HL-60/S4 treated with retinoic acid at 250 ng/mL for 4 days and 3 days (cell line): ENCODE measurements at regions not wholly inside any gene's neighbourhood (a gene's known extent, or its start where the extent isn't known, plus 50 kb on each side); places are given as distances from the start of the nearest gene placed in this dataset.

ENCODE experiments used
- in situ Hi-C: fragments of 300-500 bp; cut with MboI; formaldehyde crosslinking; loops from 2 replicates; pipeline ENCODE4 v1.7.0; 2022; ENCODE audit warnings: low sequenced_read_pairs

GRCh38 chr17:77320044-77320440 is 179.3 kb downstream of the SEC14L1 start:
- in situ Hi-C loops, result loop anchor here (10.0 kb wide), 1 partner anchor 175 kb away; no protein-coding TSS in a partner anchor

- in situ Hi-C loops, result loop anchor here (10.0 kb wide), 1 partner anchor 174 kb away; no protein-coding TSS in a partner anchor
Measured at GRCh38 chr17:77320485-77321256, 179.9 kb downstream of the SEC14L1 start.

GRCh38 chr17:77321649-77322513 is 181.1 kb downstream of the SEC14L1 start:
- in situ Hi-C loops, result loop anchor here (10.0 kb wide), 1 partner anchor 173 kb away; no protein-coding TSS in a partner anchor

- in situ Hi-C loops, result loop anchor here (10.0 kb wide), 1 partner anchor 172 kb away; no protein-coding TSS in a partner anchor
Measured at GRCh38 chr17:77322514-77323412, 182.0 kb downstream of the SEC14L1 start.

- in situ Hi-C loops, result loop anchor here (10.0 kb wide), 1 partner anchor 171 kb away; no protein-coding TSS in a partner anchor
Measured at GRCh38 chr17:77323413-77324171, 182.8 kb downstream of the SEC14L1 start.

- in situ Hi-C loops, result loop anchor here (10.0 kb wide), 1 partner anchor 171 kb away; no protein-coding TSS in a partner anchor
Measured at GRCh38 chr17:77324227-77324626, 183.5 kb downstream of the SEC14L1 start.

- in situ Hi-C loops, result loop anchor here (10.0 kb wide), 1 partner anchor 169 kb away; no protein-coding TSS in a partner anchor
Measured at GRCh38 chr17:77325577-77326075, 184.9 kb downstream of the SEC14L1 start.

GRCh38 chr17:77326076-77326591 is 185.4 kb downstream of the SEC14L1 start:
- in situ Hi-C loops, result loop anchor here (10.0 kb wide), 1 partner anchor 169 kb away; no protein-coding TSS in a partner anchor

- in situ Hi-C loops, result loop anchor here (10.0 kb wide), 1 partner anchor 168 kb away; no protein-coding TSS in a partner anchor
Measured at GRCh38 chr17:77326636-77327035, 185.9 kb downstream of the SEC14L1 start.

GRCh38 chr17:77327181-77327565 is 186.4 kb downstream of the SEC14L1 start:
- in situ Hi-C loops, result loop anchor here (10.0 kb wide), 1 partner anchor 168 kb away; no protein-coding TSS in a partner anchor

- in situ Hi-C loops, result loop anchor here (10.0 kb wide), 1 partner anchor 167 kb away; no protein-coding TSS in a partner anchor
Measured at GRCh38 chr17:77327566-77328464, 187.0 kb downstream of the SEC14L1 start.

- in situ Hi-C loops, result loop anchor here (10.0 kb wide), 1 partner anchor 166 kb away; no protein-coding TSS in a partner anchor
Measured at GRCh38 chr17:77328823-77329740, 188.3 kb downstream of the SEC14L1 start.

- in situ Hi-C loops, result loop anchor here (10.0 kb wide), 1 partner anchor 165 kb away; no protein-coding TSS in a partner anchor
Measured at GRCh38 chr17:77329741-77330531, 189.2 kb downstream of the SEC14L1 start.

GRCh38 chr17:77330602-77331081 is 189.9 kb downstream of the SEC14L1 start:
- in situ Hi-C loops, result no loop called here

- in situ Hi-C loops, result no loop called here
Measured at GRCh38 chr17:77331301-77331864, 190.6 kb downstream of the SEC14L1 start.
